GM18861 (cell line): ENCODE measurements at regions not wholly inside any gene's neighbourhood (a gene's known extent, or its start where the extent isn't known, plus 50 kb on each side); places are given as distances from the start of the nearest gene placed in this dataset.

Source experiments
- ATAC-seq: cut with Tn5 transposase; IDR thresholded peaks from one replicate; pipeline ENCODE4 v1.9.1; 2021; ENCODE audit not compliant: unreplicated experiment

DNA sequence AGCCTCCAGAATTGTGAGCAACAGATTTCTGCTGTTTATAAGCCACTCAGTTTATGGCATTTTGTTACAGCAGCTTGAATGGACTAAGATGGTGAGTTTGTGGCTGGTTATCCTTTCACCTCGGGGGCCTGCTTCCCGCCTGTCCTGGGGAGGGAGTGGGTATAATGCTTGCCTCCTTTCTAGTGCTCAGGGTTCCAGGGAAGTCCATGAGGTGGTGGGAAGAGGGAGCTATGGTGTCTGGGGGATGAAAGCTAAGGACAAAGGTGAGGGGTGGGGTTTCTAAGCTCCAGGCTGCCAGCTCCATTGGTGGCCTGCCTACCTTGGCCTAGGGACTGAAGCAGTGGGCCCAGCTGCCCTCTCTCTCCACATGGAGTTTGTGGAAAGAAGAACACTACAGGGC is 50.2 kb upstream of the SDK2 start:
- no peak for ATAC-seq

GRCh38 chr17:73695035-73695738 is 50.9 kb upstream of the SDK2 start:
- no peak for ATAC-seq

GRCh38 chr17:73696251-73696650 is 52.0 kb upstream of the SDK2 start:
- no peak for ATAC-seq

DNA sequence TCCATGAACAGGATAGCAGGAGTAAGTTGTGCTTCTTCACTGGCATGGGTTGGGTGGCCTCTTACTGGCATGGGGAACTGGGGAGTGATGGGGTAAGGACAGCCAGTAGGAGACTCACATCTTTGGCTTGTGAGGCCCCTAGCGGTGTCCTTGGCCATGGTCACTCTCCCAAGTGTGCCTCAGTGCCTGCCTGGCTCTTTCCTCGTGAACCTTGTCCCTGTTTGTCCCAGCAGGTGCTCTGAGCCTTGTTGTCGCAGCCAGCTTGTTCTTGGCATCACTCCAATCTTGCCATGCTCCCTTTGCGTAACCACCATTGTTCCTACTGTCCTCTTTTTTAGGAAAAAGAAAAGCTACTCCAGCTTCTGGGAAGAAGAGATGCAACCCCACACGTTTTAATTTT is 53.6 kb upstream of the SDK2 start:
- ATAC-seq: no peak

GRCh38 chr17:73698966-73699365 is 54.7 kb upstream of the SDK2 start:
- ATAC-seq: no peak

GRCh38 chr17:73701701-73702100 is 57.5 kb upstream of the SDK2 start:
- no peak for ATAC-seq

DNA sequence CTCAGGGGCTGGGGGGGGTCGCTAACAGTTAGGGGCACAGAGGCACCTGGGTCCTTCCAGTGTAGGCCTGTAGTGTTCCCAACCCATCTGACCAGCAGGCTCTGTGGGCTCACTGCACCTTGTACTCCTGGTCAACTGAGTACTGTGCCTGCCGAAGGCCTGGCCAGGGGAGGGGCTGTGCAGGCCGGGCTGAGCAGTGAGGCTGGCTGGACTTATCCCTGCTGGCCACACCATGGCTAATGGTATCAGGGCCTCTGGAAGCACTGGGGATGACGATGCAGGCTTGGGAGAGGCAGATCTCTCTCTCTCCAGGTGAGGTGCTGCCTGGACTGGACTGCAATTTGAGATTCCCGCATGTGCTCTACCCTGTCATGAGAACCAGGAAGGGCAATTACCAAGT is 58.9 kb upstream of the SDK2 start:
- ATAC-seq: no peak

- ATAC-seq: no peak
These were observed 59.7 kb upstream of the SDK2 start for GRCh38 chr17:73703917-73704316.

GRCh38 chr17:73705594-73705993 is 61.3 kb upstream of the SDK2 start:
- ATAC-seq: no peak

- no peak for ATAC-seq
These were observed 62.2 kb upstream of the SDK2 start for GRCh38 chr17:73706428-73706827.

GRCh38 chr17:73706858-73707257 is 62.6 kb upstream of the SDK2 start:
- ATAC-seq: no peak

DNA sequence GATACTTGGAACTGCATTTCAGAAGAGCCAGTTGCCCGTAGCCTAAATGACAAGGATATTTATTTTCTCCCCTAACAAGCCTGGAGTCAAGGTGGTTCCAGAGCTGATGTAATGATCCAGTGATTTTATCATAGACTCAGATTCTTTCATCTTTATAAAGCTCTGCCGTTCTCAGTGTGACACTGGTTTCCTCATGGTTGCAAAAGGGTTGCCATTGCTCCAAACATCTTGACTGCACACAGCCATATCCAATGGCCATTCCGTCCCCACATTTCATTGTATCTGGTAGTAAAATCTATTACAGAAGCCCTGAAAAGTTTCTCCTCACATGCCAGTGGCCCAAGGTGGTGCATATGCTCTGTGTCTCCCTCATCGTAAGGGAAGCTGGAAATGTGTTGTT is 63.1 kb upstream of the SDK2 start:
- no peak for ATAC-seq

GRCh38 chr17:73710095-73710592 is 65.9 kb upstream of the SDK2 start:
- no peak for ATAC-seq

- peak; percentile 97 for ATAC-seq
These were observed 66.9 kb upstream of the SDK2 start for GRCh38 chr17:73711184-73711583.

DNA sequence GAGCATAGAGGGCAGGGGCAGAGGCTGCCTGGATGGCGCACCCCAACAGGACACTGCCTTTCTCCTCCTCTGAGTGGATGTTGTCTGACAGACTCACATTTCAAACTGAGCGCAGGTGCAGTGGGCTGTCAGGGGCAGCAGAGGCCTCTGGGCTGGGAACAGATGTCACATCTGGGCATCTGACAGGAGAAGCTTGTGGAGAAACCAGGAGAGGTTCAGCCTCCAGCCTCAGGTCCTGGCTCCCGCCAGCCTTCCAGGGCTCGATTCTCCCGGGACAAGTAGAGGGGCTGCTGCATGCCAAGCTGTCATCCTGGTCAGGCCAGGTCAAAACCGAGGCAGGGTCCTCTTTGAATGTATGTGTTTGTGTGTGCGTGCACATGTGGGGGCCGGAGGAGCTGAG is 67.7 kb upstream of the SDK2 start:
- ATAC-seq: no peak

DNA sequence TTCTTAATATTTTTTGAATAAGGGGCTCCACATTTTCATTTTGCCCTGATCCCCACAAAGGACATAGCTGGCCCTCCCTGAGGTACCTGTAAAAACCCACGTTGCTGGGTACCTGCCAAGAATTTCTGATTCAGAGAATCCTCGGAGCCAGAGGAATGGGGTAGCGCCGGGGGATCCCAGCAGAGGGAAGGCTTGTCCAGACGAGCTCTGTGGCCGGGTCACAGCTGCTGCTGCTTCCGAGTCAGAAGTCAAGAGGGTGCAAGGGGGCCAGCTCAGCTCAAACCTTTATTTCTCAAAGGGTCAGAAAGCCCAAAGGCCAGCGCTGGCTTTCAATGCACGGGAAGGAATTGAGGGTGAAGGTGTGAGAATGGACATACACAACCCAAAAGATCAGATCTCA is 68.9 kb upstream of the SDK2 start:
- ATAC-seq: no peak

GRCh38 chr17:73715769-73716168 is 71.5 kb upstream of the SDK2 start:
- no peak for ATAC-seq

DNA sequence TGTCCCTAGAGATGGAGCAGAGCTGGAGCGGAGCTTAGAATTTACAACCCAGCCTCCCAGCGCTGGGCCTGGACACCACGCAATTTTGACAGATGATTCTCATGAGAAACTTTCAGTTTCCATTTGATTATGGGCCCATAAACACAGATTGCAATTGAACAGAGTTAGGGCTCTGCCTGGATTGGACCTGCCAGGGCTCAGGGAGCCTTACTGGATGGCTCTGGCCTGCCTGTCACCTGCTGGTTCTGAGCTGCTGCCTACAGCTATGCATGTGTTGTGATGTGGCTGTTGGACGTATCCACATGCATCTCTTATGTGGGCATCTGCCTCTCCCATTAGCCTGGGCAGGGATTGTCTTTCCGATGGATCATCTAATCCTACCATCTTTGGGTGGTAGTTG is 73.4 kb upstream of the SDK2 start:
- no peak for ATAC-seq

- no peak for ATAC-seq
These were observed 74.1 kb upstream of the SDK2 start for GRCh38 chr17:73718362-73718761.

DNA sequence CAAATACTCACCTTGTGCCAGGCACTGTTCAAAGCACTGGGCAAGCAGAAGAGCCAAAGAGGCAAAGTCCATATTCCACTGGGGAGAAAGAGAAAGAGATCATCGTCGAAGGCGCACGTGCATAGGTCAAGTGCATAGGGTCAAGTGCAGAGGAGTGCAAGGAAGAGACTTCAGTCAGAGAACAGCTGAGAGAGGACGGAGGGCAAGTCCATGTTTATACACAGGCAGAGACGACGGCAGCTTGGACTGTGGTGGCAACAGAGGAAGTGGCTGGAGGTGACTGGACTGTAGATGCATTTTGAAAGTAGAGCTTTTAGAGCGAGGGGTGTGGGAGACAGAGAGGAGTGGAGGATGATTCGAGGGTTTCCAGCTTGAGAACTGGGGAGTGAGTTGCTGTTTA is 74.7 kb upstream of the SDK2 start:
- ATAC-seq: no peak

DNA sequence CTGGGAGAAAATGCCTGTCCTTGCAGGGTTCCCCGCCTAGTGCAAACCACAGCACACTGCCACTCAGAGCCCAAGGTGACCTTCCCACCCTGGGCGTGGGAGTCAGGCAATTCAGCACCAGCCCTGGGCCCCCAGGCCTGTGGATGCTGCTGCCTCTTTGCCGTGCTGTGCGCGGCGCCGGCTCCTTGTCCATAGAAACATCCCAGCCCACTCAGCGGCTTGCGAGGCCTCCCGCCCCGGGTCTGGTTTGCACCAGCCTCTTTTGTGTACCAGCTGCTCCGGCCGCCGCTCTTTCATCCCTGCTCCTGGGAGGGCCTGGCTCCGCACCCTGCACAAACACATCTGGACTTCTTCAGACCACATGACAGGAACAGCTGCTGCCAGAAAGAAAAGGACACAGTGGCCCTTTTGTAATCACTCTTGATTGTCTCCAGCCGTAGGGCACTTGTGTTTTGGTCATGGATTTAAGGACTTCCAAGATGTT is 75.4 kb upstream of the SDK2 start:
- ATAC-seq: no peak

- no peak for ATAC-seq
These were observed 76.1 kb upstream of the SDK2 start for GRCh38 chr17:73720187-73720834.

- no peak for ATAC-seq
These were observed 77.9 kb upstream of the SDK2 start for GRCh38 chr17:73722165-73722564.
